Femur (tissue), 1 donor: ENCODE measurements at regions not wholly inside any gene's neighbourhood (a gene's known extent, or its start where the extent isn't known, plus 50 kb on each side); places are given as distances from the start of the nearest gene placed in this dataset.

Source experiments
- DNase-seq: peaks from one replicate; pipeline ENCODE4 v3.0.0-alpha.2; 2017

DNA sequence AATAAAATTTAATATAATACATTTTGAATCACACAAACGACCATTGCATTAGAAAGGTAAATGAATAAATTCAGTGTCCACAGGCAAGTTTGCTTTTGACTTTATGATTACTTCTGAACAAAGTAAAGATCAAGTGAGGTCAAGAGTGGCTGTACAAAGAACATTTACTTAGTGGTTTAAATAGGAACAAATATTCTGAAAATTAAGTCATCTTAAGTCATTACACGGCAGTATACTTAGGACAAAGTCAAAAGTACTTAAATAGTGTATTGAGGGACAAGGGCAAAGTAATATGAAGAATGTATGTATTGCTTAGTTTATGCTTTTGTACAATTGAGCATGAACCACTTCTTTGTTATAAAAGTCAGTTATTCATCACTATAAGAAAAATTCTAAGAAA lies 1511.2 kb upstream of the CDH9 start:
- no peak for DNase-seq

DNA sequence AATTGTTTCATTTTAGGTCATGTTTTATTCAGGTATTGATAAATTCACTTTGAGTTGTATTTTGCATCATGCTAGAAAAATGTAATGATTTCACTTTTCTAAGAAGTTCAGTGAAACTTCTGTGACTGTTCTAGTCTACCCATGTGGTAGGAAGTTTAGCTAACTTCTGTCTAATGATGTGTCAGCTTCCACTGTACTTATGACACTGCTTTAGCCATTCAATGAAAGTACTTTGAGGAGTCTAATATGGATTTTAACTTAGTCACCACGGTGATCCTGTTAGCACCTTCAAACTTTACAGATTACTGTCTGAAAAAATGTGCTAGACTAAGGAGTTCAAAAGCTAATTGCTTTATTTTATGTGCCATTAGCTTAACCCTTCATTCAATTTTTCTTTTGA lies 1510.5 kb upstream of the CDH9 start:
- DNase-seq = no peak

DNA sequence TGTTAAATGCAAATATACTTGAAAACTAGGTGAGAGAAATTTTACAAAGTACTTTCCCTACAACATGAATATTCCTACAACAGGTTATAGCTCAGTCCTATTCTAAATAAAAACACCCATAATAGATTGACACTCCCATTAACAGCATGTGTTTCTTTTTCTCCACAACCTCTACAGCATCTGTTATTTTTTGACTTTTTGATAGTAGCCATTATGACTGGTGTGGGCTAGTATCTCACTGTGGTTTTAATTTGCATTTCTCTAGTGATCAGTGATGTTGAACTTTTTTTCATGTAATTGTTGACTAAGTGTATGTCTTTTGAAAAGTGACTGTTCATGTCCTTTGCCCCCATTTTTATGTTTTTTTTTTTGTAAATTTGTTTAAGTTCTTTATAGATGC lies 1506.1 kb upstream of the CDH9 start:
- no peak for DNase-seq

DNA sequence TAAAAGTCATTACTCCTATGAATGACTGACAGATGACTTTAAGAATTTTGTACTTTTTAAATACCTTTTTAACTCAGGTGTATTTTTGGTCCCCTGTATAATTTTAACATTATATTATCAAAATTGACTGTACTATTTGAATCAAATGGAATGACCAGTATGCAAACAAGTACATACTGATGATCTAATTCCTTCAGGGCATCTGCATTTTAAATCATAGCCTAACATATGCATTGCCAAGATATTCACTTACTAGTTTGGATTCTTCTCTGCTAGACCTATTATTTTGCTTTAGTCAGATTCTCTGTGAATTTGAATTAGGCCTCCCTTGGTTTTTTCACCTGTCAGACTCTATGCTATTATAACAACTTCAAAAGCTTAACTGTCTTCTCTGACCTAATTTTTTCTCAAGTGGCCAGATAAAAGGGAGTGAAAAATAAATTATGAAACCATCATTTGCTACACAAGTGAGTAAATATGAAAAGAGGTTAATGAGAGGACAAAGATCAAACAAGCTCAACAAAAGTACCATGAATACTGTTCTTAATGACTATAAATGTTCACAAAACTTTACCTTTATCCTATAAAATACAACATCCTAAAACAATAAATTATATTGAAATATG lies 1505.2 kb upstream of the CDH9 start:
- no peak for DNase-seq

DNA sequence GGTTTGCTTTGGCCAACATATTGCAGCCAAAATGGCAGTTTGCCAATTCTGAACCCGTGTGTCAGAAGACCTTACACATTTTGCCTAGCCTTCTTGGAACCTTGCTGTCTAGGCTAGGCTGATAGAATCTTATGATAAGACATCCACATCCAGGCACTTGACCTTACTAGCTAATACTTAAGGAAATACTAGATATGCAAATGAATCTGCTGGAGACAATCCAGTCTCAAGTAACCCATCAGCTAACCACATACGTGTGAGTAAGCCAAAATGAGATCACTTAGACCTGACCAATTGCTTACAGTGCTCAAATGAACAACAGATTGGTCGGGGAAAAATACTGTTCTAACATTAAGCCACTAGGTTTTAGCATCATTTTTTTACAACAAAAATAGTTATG lies 1504.6 kb upstream of the CDH9 start:
- no peak for DNase-seq

DNA sequence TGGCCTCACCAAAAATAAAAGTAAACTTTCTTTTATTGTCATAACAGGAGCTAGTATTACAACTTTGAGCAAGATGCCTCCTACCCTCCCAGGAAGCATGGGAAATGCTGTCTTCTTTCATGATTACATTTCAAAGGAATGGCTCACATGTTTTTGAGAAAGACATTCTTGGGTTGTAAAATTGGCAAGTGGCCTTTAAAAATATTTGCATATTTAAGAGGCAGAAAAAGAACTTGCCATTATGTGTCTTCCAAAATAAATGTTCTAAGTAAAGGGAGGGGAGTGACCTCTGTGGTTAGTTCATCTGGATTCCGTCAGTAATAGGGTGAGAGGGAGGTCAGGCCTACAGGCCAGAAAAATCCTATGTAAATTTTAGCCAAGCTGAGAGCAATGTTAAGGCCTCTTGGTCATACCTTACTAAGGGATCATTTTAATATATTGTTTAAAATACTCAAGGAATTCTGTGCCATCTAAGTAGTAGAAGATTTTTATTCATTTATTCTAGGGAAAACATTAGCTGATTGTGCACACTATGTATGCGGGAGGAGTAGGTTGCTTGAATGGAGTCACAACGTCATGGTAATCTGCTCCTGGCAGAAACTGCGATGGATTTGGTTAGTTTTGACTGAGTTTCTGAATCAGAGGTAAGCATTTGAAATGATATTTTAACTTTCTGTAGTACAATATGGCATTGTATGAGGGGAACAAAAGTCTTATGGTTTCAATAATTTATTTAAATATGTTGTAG lies 1485.7 kb upstream of the CDH9 start:
- DNase-seq = no peak

DNA sequence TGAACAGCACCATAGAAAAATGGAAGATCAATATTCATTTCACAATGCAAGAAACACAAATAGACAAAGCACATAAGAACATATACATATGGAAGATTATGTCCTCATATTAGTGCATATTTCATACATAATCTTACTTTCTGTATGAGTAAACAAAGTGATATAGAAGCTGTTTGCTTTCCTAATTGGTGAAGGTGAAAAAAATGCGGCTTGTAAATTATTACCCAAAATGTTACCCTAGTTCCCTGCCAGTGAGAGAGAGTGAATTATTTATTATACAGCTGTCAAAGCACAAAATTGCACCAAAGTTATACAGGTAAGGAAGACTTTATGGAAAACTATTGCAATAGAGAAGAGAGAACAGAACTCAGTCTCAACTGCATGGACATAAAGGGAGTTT lies 1485.0 kb upstream of the CDH9 start:
- DNase-seq = no peak

DNA sequence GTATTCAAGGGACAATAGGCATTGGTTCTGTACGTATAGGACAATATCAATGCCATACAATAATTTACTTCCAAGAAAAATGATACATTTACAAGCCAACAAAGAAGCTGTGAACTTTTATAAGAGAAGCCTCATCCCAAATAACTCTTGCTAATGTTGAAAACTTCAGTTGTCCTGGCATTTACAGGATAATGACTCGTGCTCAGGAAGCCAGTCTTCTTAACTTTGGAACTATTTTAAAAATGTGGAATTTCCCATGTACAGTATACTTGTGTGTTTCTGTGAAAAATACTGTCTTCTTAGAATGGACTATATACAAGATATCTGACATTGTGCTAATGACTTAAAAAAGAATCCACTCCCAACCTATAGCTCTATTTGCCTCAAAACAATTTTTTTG lies 1479.3 kb upstream of the CDH9 start:
- DNase-seq = no peak

DNA sequence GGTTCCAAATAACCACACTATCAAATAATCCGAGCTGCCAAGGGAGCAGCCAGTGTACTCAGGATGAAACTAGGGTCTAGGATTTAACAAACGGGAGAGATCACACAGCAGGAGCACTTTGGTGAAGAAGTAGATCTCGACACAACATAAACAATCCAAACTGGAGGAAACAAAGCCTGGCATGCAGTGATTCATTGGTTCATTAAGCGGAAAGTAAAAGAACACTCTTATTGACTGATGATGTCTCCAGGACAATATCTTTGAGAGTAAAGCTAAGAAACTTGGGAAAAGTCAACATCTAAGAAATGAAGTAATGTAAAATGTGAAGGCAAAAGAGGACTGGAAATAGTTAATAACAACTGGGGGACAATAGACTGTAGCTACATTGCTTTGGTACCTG lies 1478.3 kb upstream of the CDH9 start:
- no peak for DNase-seq

DNA sequence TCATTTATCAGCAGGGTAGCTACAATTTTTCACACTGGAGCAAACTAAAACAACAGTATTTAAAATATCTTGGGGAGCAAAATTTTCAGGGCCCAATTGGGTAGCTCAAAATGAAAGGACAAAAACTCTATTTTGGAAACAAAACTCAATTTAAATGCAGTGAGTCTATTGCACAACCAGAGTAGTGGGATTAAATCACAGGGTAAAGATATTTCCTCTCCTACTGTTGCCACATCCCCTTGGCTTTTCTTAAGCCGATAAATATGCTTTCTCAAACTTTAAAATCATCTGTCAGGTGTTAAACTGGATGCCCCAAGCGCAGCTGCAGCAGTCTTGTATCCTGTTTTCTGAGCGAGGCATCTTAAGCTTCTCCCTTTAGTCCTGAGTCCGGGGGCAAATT lies 1474.3 kb upstream of the CDH9 start:
- DNase-seq = no peak

DNA sequence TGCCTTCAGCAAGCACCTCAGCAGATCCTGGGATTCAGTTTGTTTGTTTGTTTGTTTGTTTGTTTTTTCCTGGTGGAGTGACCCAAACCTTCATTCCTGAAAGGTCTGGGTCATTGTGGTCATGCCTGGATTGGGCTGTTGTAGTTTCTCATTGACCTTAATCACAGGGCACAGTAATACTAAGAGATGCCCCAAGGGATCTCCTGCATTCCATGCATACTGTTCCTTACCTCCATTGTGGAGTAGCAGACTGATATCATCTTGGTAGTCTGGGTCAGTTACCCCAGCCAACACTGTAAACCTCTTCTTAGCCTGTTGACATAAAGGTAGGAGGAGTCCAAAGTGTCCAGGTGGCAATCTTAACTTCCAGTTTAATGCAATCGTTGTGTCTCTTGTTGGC lies 1466.7 kb upstream of the CDH9 start:
- DNase-seq = no peak

DNA sequence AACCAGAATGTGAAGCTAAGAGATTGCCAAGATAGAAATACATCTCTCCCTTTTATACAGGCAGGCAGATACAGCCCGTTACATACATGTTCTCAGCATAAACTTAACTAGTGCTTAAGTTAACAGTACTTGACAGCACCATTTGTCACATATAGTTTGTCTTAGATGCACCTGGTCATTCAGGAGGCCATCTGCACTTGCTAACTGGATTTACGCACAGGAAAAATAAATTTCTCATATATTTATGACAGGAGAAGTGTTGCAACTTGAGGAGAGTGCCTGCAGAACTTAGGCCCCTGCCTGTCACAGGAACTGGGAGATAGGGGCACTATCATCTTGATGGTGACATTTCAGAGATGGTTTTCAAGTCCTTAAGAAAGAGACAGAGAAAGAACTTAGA lies 1462.1 kb upstream of the CDH9 start:
- DNase-seq = no peak

DNA sequence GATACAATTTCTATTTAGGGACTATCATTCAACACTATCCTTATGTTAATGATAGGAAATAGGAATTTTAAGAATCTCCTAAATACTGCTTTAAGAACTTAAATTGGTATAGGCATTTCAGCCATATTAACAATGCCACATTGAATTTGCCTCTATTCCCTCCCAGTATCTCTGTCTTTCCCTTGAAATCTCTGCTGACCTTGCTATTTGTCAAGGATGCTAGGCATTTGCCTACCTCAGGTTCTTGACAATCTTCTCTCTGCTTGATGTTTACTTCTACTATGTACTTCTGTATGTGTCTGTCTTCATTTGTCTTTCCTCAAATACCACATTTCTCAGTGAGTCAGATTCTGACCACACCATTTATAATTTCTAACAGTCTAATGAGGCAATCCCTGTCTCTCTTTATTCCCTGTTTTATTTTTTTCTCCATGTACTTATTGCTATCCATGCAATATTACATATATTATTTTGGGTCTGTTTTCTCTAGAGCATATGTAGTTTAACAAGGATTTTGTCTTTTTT lies 1461.4 kb upstream of the CDH9 start:
- no peak for DNase-seq

DNA sequence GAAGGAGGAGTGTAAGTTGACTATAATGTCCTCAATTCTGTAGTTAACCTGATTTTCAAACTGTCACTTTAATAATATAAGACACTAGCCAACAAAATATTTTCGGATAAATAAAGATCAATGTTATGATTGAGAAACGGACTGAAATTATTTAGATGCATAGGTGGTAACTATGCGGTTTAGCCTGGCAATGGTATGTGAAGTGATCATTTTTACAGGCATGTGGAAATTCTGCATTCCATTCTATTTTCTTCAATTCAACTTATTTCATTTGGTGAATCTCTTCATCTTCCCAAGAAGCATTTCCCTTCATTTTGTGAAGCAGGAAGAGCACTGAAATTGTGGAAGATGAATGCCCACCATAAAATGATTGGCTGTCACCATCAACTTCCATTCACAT lies 1457.5 kb upstream of the CDH9 start:
- DNase-seq = no peak

DNA sequence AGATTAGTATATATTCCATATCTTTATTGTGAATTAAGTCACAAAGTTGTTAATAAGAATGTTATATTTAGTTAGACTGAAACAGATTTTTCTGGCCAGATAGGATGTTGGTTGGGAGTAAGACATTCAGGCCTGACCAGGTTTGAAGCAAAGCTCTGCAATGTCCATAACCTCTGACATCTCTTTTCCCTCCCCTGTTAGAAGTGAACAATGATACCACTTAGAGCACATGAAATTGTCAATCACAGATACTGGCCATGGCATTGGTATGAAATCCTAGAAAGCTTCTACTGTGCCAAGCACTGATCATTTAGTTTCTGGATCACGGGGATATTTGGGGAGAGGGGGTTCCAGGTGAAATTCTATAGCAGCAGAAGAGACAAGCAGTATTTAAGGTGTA lies 1455.1 kb upstream of the CDH9 start:
- DNase-seq = no peak

DNA sequence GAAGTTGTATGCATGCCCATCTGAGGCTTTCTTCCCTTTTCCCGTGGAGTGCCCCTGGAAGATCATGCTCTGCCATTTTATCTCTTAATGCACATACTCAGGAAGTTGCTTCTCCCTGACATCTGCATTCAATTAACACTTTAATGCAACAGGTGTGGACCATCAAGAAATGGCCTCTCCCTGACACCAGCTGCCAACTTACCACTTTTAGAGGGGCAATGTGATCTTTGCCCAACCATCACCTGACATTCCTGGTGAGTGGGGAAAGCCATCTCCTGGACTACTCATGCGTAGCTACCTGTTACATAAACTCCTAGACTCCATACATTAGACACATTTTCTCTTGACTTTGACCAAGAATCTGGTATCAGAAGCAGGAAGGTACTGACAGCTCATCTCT lies 1450.4 kb upstream of the CDH9 start:
- no peak for DNase-seq

DNA sequence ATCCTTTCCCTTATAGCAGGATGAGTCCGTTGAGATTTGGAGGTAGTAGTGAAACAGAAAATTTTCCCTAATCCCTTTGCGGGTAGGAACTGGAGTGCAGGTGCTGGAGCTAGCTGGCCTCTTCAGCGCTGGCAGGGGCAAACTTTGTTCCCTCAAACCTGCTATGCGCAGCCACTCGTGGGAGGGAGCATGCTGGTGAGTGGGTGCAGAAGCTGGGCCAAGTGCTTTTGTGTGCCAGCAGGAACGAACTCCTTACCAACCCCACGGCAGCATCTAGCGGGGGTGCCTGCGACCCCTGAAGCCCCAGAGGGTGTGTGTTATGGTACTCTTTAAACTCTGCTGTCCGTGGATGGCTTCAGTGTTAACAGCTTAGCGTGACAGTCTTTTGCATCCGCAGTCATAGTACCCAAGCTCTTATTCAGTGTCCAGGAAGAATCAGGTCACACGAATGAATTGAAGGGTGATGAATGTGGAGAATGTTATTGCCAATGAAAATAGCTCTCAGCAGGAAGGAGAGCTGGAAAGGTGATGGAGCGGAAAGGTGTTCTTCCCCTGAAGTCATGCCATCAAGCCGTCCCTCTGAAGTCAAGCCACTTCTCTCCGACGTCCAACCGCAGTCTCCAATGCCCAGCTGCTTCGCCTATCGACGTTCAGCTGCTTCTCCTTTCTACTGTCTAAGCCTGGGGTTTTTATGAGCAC lies 1445.1 kb upstream of the CDH9 start:
- no peak for DNase-seq

DNA sequence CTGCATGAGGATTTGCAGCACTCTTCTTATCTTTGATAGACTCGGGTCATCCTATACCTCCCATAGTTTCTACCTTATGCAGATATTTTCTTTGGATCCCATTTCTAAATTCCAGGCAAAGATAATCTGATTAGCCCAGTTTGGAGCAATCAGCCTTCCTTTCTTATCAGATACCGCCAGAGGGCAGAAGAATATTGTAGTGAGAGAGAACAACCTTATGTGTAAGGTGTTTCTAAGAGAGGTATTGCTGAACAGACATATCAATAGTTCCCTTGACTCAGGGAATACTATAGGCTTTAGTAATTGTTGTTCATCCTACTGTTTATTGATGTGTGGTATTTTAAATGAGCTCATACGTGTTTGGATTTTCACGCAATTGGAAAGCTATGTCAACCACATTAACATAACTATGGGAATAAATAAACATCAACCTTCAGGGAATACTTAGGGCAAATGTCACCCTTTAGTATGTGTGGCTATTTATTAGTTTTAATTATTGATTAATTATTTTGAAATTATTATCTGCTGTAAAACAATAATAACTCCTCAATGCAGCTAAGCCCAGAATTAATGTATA lies 1435.2 kb upstream of the CDH9 start:
- no peak for DNase-seq

DNA sequence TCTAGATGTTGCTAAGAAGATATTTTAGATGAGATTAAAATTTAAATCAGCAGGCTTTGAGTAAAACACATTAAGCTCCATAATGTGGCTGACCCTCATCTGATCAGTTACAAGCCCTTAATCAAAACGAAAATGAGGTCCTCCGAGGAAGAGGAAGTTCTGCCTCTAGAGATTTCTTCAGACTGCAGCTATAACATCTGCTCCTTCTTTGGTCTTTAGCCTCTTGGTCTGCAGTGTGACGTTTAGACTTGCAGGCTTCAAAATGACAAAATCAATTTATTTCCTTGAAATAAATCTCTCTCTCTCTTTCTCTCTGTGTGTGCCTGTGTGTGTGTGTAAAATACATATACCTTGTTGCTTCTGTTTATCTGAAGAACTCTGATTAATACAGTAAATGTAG lies 1429.8 kb upstream of the CDH9 start:
- DNase-seq = no peak

DNA sequence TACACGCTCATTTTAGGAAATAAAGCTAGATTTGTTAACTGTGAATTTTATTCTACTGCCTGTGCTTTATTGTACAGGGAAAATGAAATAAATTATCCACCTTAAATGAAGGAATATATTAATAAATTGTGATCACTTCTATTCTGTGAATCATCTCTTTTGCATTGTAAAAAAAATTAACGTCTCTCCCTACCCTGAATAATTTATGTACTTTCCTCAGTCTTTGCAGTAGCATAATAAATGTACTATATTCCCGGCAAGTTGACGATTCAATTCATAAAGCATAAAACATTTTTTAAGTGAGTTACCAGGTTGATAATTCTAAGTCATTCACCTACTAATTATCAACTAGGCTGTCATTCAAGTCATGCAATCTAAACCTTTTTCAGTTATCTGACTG lies 1425.3 kb upstream of the CDH9 start:
- DNase-seq = no peak

DNA sequence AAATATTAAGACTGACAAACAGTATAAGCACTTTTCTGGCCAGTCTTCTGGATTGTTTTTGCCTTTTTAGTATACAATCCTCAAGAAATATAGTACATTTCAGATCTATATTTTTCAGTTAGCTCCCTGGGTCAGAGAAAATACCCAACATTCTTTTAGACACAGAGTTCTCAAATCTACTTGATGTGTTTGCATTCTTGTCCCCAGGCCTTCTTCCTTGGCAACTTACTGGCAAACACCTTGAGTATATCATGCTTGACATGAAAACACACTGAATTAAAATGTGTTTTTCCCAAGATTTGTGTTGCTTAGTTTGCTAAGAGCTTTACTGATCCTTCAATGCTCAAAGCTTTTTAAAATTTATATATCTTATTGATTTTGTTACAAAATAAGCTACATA lies 1413.1 kb upstream of the CDH9 start:
- DNase-seq = no peak

DNA sequence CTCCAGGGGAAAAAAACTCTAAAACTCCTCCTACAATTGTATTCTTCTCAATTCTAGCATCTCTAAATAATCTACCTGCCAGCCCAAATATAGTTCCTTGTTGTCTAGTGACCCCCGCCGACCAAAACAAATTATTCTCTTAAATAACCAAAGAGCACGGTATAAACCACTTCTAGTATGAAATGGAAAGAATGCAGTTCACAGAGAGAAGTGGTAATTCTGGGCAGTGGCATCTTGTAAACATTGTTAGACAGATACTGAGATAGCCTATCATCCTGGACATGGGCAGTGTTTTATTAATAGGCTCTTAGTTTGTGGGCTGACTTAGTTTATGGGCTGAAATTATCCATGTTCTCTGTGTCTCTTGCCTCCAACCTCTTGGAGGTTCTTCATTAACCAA lies 1412.6 kb upstream of the CDH9 start:
- DNase-seq = no peak

DNA sequence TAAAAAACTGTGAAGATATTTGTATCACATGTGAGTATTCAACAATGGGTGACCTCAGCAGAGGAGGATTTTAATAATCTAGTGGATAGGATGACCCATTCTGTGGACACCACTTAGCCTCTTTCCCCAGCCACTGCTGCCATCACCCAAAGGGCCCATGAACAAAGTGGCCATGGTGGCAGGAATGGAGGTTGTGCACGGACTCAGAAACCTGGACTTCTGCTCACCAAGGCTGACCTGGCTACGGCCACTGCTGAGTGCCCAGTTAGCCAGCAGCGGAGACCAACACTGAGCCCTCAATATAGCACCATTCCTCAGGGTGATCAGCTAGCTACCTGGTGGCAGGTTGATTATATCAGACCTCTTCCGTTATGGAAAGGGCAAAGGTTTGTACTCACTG lies 1410.4 kb upstream of the CDH9 start:
- DNase-seq = no peak
